ENCODE measurements at regions not wholly inside any gene's neighbourhood (a gene's known extent, or its start where the extent isn't known, plus 50 kb on each side); places are given as distances from the start of the nearest gene placed in this dataset.

DNA sequence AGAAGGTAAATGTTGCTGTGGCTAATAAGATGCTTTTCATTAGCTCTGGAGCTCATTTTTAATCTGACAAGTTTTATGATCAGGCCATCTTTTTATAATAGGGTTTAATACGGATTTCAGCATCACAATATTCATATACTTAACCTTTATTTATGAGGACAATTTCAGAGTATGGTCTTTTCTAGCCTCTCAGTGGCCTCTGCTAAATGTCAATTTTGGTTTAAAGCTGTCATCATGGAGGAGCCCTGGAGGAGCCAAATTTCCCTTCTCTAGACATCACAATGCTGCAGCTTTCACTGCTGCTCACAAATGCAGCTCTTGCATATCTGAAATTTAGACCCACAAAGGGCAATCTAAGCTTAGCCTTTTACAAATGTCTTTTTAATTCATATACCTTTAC lies 510.4 kb downstream of the PCDH7 start:
- H3K79me2 ChIP-seq (ENCODE audit: control insufficient read depth, insufficient read depth, low read length) = no peaks in the 10 kb centered on the region
- H3K4me2 ChIP-seq (ENCODE audit: extremely low read depth, insufficient read depth, low read length) = no peak overlapping the region
- no peak overlapping the region for H3K27ac ChIP-seq (ENCODE audit: insufficient read depth, low read length)
- no peaks in the 10 kb centered on the region for H4K20me1 ChIP-seq (ENCODE audit: control insufficient read depth, extremely low read depth, insufficient read depth, low read length)
- no peak overlapping the region for H2AFZ ChIP-seq (ENCODE audit: low read length)
- H3K4me1 ChIP-seq (ENCODE audit: control insufficient read depth, extremely low read depth, insufficient read depth, low read length) = no peaks in the 10 kb centered on the region
- no peaks in the 10 kb centered on the region for H3K9me3 ChIP-seq (ENCODE audit: control insufficient read depth, insufficient read depth, low read depth, low read length)
- no peak for TF ChIP-seq EZH2 (IDR thresholded peaks at IDR 0.05; ENCODE audit: low read length, missing control alignments)
- TF ChIP-seq, protein P1, sequence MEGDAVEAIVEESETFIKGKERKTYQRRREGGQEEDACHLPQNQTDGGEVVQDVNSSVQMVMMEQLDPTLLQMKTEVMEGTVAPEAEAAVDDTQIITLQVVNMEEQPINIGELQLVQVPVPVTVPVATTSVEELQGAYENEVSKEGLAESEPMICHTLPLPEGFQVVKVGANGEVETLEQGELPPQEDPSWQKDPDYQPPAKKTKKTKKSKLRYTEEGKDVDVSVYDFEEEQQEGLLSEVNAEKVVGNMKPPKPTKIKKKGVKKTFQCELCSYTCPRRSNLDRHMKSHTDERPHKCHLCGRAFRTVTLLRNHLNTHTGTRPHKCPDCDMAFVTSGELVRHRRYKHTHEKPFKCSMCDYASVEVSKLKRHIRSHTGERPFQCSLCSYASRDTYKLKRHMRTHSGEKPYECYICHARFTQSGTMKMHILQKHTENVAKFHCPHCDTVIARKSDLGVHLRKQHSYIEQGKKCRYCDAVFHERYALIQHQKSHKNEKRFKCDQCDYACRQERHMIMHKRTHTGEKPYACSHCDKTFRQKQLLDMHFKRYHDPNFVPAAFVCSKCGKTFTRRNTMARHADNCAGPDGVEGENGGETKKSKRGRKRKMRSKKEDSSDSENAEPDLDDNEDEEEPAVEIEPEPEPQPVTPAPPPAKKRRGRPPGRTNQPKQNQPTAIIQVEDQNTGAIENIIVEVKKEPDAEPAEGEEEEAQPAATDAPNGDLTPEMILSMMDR (conservative IDR thresholded peaks at IDR 0.05 in 1 of 2, IDR thresholded peaks at IDR 0.05 in 1 of 2; ENCODE audit: low read depth in 1 of 2, low read length in 2 of 2) = no peak
- H3K27me3 ChIP-seq (ENCODE audit: control insufficient read depth, insufficient read depth, low read length) = no peaks in the 10 kb centered on the region
- no peaks in the 10 kb centered on the region for H3K36me3 ChIP-seq (ENCODE audit: control insufficient read depth, insufficient read depth, low read length)
- DNase-seq (ENCODE audit: low read depth in 2 of 2) = no peak
- H3K4me3 ChIP-seq (replicated peaks in 1 of 4; ENCODE audit: control extremely low read depth in 1 of 4, insufficient read depth in 1 of 4, low read depth in 3 of 4, low read length in 4 of 4) = no peak overlapping the region
- H3K9ac ChIP-seq (ENCODE audit: insufficient read depth, low read length) = no peak overlapping the region

DNA sequence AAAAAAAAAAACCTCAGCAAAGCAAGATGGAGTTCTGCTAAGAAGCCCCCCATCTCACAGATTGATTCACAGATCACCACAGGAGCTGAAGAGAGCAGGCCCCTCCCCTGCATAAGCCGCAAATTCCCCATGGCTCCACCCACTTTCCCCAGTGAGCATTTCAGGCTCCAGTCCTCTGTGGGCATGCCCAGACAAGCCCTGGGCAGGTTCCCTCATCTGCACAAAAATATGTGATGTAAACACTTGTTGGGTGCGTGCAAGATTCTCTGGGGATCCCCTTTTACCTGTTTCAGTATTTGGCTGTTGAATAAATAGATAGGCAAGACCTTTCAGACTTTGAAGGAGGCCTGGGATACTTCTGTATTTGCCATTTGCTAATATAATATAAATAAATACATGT lies 514.3 kb downstream of the PCDH7 start:
- Histone ChIP-seq H3K4me3 (replicated peaks in 1 of 4; ENCODE audit: control extremely low read depth in 1 of 4, insufficient read depth in 1 of 4, low read depth in 3 of 4, low read length in 4 of 4) (no peak overlapping the region), H4K20me1 (ENCODE audit: control insufficient read depth, extremely low read depth, insufficient read depth, low read length) (no peaks in the 10 kb centered on the region), H3K27ac (ENCODE audit: insufficient read depth, low read length) (no peak overlapping the region), H3K79me2 (ENCODE audit: control insufficient read depth, insufficient read depth, low read length) (no peaks in the 10 kb centered on the region), H3K9me3 (ENCODE audit: control insufficient read depth, insufficient read depth, low read depth, low read length) (no peaks in the 10 kb centered on the region), H3K9ac (ENCODE audit: insufficient read depth, low read length) (no peak overlapping the region), H3K4me2 (ENCODE audit: extremely low read depth, insufficient read depth, low read length) (no peak overlapping the region), H2AFZ (ENCODE audit: low read length) (no peak overlapping the region), H3K36me3 (ENCODE audit: control insufficient read depth, insufficient read depth, low read length) (no peaks in the 10 kb centered on the region), H3K27me3 (ENCODE audit: control insufficient read depth, insufficient read depth, low read length) (no peaks in the 10 kb centered on the region), H3K4me1 (ENCODE audit: control insufficient read depth, extremely low read depth, insufficient read depth, low read length) (no peaks in the 10 kb centered on the region)
- DNase-seq (ENCODE audit: low read depth in 2 of 2) = no peak
- TF ChIP-seq, protein P1 (conservative IDR thresholded peaks at IDR 0.05 in 1 of 2, IDR thresholded peaks at IDR 0.05 in 1 of 2; ENCODE audit: low read depth in 1 of 2, low read length in 2 of 2) = no peak
- no peak for TF ChIP-seq EZH2 (IDR thresholded peaks at IDR 0.05; ENCODE audit: low read length, missing control alignments)

DNA sequence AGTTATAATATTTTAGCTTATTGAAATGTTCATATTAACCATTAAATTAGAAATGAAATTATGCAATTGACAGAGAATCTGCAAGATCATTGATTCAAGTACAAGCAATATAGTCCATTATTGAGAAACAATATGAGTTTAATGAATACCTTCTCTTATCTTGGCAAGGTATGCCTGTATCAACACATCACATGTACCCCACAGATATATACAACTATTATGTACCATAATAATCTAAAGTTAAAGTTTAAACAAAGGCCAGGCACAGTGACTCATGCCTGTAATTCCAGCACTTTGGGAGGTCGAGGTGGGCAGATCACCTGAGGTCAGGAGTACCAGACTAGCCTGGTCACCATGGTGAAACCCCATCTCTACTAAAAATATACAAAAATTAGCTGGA lies 514.7 kb downstream of the PCDH7 start:
- H3K79me2 ChIP-seq (ENCODE audit: control insufficient read depth, insufficient read depth, low read length) = no peaks in the 10 kb centered on the region
- TF ChIP-seq, protein P1 (conservative IDR thresholded peaks at IDR 0.05 in 1 of 2, IDR thresholded peaks at IDR 0.05 in 1 of 2; ENCODE audit: low read depth in 1 of 2, low read length in 2 of 2) = no peak
- no peak for TF ChIP-seq EZH2 (IDR thresholded peaks at IDR 0.05; ENCODE audit: low read length, missing control alignments)

More for the DNA sequence above, 514.7 kb downstream of the PCDH7 start:
- no peak overlapping the region for H3K27ac ChIP-seq (ENCODE audit: insufficient read depth, low read length)
- H3K27me3 ChIP-seq (ENCODE audit: control insufficient read depth, insufficient read depth, low read length) = no peaks in the 10 kb centered on the region
- H3K4me3 ChIP-seq (replicated peaks in 1 of 4; ENCODE audit: control extremely low read depth in 1 of 4, insufficient read depth in 1 of 4, low read depth in 3 of 4, low read length in 4 of 4) = no peak overlapping the region
- no peaks in the 10 kb centered on the region for H3K4me1 ChIP-seq (ENCODE audit: control insufficient read depth, extremely low read depth, insufficient read depth, low read length)
- DNase-seq (ENCODE audit: low read depth in 2 of 2) = no peak
- no peak overlapping the region for H3K9ac ChIP-seq (ENCODE audit: insufficient read depth, low read length)
- H2AFZ ChIP-seq (ENCODE audit: low read length) = no peak overlapping the region
- no peaks in the 10 kb centered on the region for H4K20me1 ChIP-seq (ENCODE audit: control insufficient read depth, extremely low read depth, insufficient read depth, low read length)
- no peaks in the 10 kb centered on the region for H3K9me3 ChIP-seq (ENCODE audit: control insufficient read depth, insufficient read depth, low read depth, low read length)
- H3K36me3 ChIP-seq (ENCODE audit: control insufficient read depth, insufficient read depth, low read length) = no peaks in the 10 kb centered on the region
- H3K4me2 ChIP-seq (ENCODE audit: extremely low read depth, insufficient read depth, low read length) = no peak overlapping the region

Measured in fibroblast of lung (primary cell).